Loucy (cell line): ENCODE measurements at regions not wholly inside any gene's neighbourhood (a gene's known extent, or its start where the extent isn't known, plus 50 kb on each side); places are given as distances from the start of the nearest gene placed in this dataset.

Experiments used
- H2AFZ ChIP-seq: fragments of 200-600 bp; sonication (generic); 2 replicates; pipeline ENCODE4 v1.6.0; 2016; ENCODE audit warnings: antibody characterized with exemption, mild to moderate bottlenecking, low read length, moderate library complexity
- H3F3A ChIP-seq: fragments of 200-600 bp; 2 replicates; pipeline ENCODE4 v1.6.0; 2016; ENCODE audit warnings: antibody characterized with exemption, low read depth, mild to moderate bottlenecking
- H3K27me3 ChIP-seq: fragments of 200-600 bp; sonication (generic); 2 replicates; pipeline ENCODE4 v1.6.1; 2014; ENCODE audit warnings: low read length, mild to moderate bottlenecking; ENCODE audit not compliant: insufficient read depth, poor library complexity, severe bottlenecking
- H3K36me3 ChIP-seq: fragments of 200-600 bp; sonication (generic); 2 replicates; pipeline ENCODE4 v1.6.1; 2016; ENCODE audit warnings: low read length; ENCODE audit not compliant: insufficient read depth
- H3K4me1 ChIP-seq: fragments of 200-600 bp; sonication (generic); 2 replicates; pipeline ENCODE4 v1.5.1; 2014; ENCODE audit warnings: low read length, mild to moderate bottlenecking; ENCODE audit not compliant: insufficient read depth, poor library complexity, severe bottlenecking
- H3K4me2 ChIP-seq: fragments of 200-600 bp; sonication (generic); 2 replicates; pipeline ENCODE4 v1.6.0; 2014; ENCODE audit warnings: antibody characterized with exemption, low read length, low read depth, mild to moderate bottlenecking; ENCODE audit not compliant: poor library complexity, severe bottlenecking
- H3K4me3 ChIP-seq: fragments of 200-600 bp; sonication (generic); 2 replicates; pipeline ENCODE4 v1.5.1; 2014; ENCODE audit warnings: low read length, mild to moderate bottlenecking, mixed read lengths; ENCODE audit not compliant: poor library complexity, severe bottlenecking
- H3K79me2 ChIP-seq: fragments of 200-600 bp; sonication (generic); 2 replicates; pipeline ENCODE4 v1.6.1; 2014; ENCODE audit warnings: low read length; ENCODE audit not compliant: insufficient read depth
- H3K9ac ChIP-seq: fragments of 200-600 bp; sonication (generic); 2 replicates; pipeline ENCODE4 v1.6.0; 2014; ENCODE audit warnings: mild to moderate bottlenecking, low read depth, low read length, moderate library complexity; ENCODE audit not compliant: poor library complexity, severe bottlenecking
- H3K9me2 ChIP-seq: fragments of 200-600 bp; sonication (generic); replicated peaks from 2 replicates; pipeline ENCODE4 v1.6.1; 2016; ENCODE audit warnings: low read depth, low read length, mixed read lengths
- H3K9me3 ChIP-seq: fragments of 200-600 bp; sonication (generic); 2 replicates; pipeline ENCODE4 v1.6.1; 2014; ENCODE audit warnings: mild to moderate bottlenecking, antibody characterized with exemption, low read length, low read depth; ENCODE audit not compliant: insufficient read depth
- H4K20me1 ChIP-seq: fragments of 200-600 bp; sonication (generic); 2 replicates; pipeline ENCODE4 v1.6.0; 2014; ENCODE audit warnings: antibody characterized with exemption, low read length, mild to moderate bottlenecking; ENCODE audit not compliant: insufficient read depth, poor library complexity, severe bottlenecking
- EZH2phosphoT487 ChIP-seq: fragments of 200-600 bp; IDR thresholded peaks from 2 replicates; pipeline ENCODE4 v1.6.1; 2018; ENCODE audit warnings: antibody characterized with exemption, mild to moderate bottlenecking, moderate library complexity, borderline replicate concordance
- TF ChIP-seq, protein P1 (sequence below): fragments of 200-600 bp; sonication (generic); conservative IDR thresholded peaks from 2 replicates; pipeline ENCODE4 v1.5.1; 2014; ENCODE audit warnings: mild to moderate bottlenecking, antibody characterized with exemption, low read length

- H3K4me3 ChIP-seq = no peak overlapping the region
- H4K20me1 ChIP-seq = no peaks in the 10 kb centered on the region
- H2AFZ ChIP-seq = no peak overlapping the region
- no peaks in the 10 kb centered on the region for H3K27me3 ChIP-seq
- H3K4me2 ChIP-seq = no peak overlapping the region
- no peaks in the 10 kb centered on the region for H3K36me3 ChIP-seq
- no peaks in the 10 kb centered on the region for H3K9me2 ChIP-seq
- no peak overlapping the region for H3K9ac ChIP-seq
- no peaks in the 10 kb centered on the region for H3K4me1 ChIP-seq
- no peaks in the 10 kb centered on the region for H3F3A ChIP-seq
- H3K79me2 ChIP-seq = no peaks in the 10 kb centered on the region
- TF ChIP-seq EZH2phosphoT487 = no peak
- TF ChIP-seq, protein P1, sequence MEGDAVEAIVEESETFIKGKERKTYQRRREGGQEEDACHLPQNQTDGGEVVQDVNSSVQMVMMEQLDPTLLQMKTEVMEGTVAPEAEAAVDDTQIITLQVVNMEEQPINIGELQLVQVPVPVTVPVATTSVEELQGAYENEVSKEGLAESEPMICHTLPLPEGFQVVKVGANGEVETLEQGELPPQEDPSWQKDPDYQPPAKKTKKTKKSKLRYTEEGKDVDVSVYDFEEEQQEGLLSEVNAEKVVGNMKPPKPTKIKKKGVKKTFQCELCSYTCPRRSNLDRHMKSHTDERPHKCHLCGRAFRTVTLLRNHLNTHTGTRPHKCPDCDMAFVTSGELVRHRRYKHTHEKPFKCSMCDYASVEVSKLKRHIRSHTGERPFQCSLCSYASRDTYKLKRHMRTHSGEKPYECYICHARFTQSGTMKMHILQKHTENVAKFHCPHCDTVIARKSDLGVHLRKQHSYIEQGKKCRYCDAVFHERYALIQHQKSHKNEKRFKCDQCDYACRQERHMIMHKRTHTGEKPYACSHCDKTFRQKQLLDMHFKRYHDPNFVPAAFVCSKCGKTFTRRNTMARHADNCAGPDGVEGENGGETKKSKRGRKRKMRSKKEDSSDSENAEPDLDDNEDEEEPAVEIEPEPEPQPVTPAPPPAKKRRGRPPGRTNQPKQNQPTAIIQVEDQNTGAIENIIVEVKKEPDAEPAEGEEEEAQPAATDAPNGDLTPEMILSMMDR = no peak
- H3K9me3 ChIP-seq = no peaks in the 10 kb centered on the region
Observed at GRCh38 chr5:87752362-87752761, 339.6 kb upstream of the CCNH start.

DNA sequence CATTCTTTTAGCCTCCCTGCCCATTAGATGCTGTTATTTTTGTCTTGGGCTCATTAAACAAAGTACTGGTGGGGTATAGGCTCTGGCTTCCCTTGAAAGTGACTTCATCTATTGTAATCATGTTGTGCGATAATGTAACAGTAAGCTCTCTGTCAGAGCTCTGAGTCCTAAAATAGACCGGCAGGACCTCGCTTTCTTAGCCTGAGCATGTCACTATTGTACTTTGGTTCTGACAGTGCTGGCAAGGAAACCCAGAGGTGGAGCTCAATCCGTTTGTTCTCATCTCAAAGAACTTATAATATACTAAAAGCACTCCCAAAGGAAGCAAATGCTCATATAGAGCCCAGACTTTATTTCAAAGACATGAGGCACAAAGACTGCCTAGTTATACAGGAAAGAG lies 339.1 kb upstream of the CCNH start:
- H3K4me2 ChIP-seq = no peak overlapping the region
- H3K4me1 ChIP-seq = no peaks in the 10 kb centered on the region
- H3K4me3 ChIP-seq = no peak overlapping the region
- H3F3A ChIP-seq = no peaks in the 10 kb centered on the region
- H3K36me3 ChIP-seq = no peaks in the 10 kb centered on the region
- H3K27me3 ChIP-seq = no peaks in the 10 kb centered on the region
- H3K79me2 ChIP-seq = no peaks in the 10 kb centered on the region
- no peaks in the 10 kb centered on the region for H4K20me1 ChIP-seq
- no peak overlapping the region for H3K9ac ChIP-seq
- no peaks in the 10 kb centered on the region for H3K9me2 ChIP-seq
- no peak overlapping the region for H2AFZ ChIP-seq
- TF ChIP-seq, protein P1 = no peak
- TF ChIP-seq EZH2phosphoT487 = no peak
- no peaks in the 10 kb centered on the region for H3K9me3 ChIP-seq

DNA sequence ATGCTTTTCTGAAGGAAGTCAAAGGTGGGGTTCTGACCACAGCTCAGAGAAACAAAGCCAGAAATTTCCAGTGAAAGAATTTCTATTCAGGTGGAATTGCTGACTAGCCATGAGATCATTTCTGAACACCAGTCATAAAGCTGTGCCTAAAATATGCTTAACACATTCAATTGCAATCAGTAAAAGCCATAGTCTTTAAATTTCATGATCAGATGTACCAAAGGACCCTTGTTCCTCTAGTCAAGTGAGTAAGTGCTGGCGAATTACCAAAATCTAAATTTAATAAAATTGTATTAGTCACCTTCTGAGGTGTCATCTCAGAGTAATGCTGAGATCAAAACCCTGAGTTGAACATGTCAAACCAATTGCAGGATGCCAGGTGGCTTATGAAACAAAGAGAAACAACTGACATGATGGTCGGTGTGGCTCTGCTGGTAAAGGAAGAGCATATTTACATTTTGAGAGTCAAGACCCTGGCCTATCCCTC lies 334.2 kb upstream of the CCNH start:
- no peak overlapping the region for H3K9ac ChIP-seq

More for the DNA sequence above, 334.2 kb upstream of the CCNH start:
- Histone ChIP-seq H3K27me3 (no peaks in the 10 kb centered on the region), H3K4me2 (no peak overlapping the region), H3K4me3 (no peak overlapping the region), H4K20me1 (no peaks in the 10 kb centered on the region), H3K9me3 (no peaks in the 10 kb centered on the region), H3F3A (no peaks in the 10 kb centered on the region), H3K4me1 (no peaks in the 10 kb centered on the region), H2AFZ (no peak overlapping the region), H3K9me2 (no peaks in the 10 kb centered on the region), H3K36me3 (no peaks in the 10 kb centered on the region), H3K79me2 (no peaks in the 10 kb centered on the region)
- TF ChIP-seq, protein P1 = no peak
